ENCODE measurements at regions not wholly inside any gene's neighbourhood (a gene's known extent, or its start where the extent isn't known, plus 50 kb on each side); places are given as distances from the start of the nearest gene placed in this dataset.

- DNase-seq (ENCODE audit: low read depth): no peak
Observed at GRCh38 chr17:72425133-72425793, 304.4 kb downstream of the SOX9 start.

DNA sequence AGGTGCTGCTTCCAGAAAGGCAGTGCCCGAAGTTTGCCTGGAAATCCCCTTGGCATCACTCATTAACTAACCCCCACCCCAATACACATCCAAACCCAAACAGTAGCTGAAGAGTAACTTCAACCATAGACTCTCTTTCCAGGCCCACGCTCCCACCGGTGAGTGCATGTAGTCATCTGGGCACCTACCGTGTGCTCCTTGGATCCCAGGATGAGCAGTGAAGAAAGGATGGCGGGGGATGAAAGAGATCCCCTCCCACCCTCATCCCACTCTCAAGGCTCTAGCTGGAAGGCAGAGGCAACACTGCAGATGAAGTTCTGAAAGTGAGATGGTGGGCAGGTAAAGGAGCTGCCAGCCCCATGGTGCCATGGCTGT, 305.0 kb downstream of the SOX9 start:
- DNase-seq (ENCODE audit: low read depth): no peak

GRCh38 chr17:72426321-72426720, 305.5 kb downstream of the SOX9 start:
- no peak for DNase-seq (ENCODE audit: low read depth)

GRCh38 chr17:72426948-72427760, 306.3 kb downstream of the SOX9 start:
- DNase-seq (ENCODE audit: low read depth): no peak

DNA sequence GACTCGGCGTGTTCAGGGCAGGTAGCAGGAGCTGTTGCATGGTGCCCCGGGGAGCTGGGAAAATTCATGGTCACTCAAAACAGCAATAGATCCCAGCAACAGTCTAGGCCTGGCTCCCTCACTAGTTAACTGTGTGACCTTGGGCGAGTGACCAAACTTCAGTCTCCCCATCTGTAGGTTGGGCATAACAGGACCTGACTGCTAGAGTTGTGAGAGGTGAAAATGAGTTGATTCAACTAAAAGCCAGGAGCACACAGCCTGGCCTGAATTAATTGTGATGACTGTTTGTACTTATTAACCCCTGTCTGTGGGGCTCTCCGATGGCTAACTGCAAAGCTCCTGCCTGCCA, 306.9 kb downstream of the SOX9 start:
- no peak for DNase-seq (ENCODE audit: low read depth)

DNA sequence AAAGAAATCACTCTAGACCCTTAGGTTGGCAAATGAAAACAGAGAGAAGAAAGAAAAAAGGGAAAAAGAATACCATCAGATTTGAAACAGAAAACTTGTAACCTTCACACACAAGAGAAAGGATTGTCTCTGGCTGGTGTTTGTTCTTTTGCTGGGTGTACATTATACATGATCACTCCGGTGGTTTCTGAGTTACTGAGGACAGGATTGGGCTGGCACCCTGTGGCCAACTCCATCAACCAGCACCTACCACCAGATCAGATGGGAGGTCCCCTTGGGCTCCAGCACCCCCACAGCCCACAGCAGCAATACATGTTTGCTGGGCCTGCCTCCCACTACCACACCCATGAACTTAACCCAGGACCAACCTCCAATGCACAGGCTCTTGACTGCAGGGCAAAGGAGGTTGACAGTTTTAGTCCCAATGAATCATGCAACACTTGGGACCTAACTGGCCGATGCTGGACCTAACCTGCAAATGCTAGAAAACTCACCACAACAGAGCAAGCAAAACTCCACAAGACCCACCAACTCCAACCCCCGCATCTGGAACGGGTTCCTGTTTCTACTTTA, 308.3 kb downstream of the SOX9 start:
- DNase-seq (ENCODE audit: low read depth): no peak

DNA sequence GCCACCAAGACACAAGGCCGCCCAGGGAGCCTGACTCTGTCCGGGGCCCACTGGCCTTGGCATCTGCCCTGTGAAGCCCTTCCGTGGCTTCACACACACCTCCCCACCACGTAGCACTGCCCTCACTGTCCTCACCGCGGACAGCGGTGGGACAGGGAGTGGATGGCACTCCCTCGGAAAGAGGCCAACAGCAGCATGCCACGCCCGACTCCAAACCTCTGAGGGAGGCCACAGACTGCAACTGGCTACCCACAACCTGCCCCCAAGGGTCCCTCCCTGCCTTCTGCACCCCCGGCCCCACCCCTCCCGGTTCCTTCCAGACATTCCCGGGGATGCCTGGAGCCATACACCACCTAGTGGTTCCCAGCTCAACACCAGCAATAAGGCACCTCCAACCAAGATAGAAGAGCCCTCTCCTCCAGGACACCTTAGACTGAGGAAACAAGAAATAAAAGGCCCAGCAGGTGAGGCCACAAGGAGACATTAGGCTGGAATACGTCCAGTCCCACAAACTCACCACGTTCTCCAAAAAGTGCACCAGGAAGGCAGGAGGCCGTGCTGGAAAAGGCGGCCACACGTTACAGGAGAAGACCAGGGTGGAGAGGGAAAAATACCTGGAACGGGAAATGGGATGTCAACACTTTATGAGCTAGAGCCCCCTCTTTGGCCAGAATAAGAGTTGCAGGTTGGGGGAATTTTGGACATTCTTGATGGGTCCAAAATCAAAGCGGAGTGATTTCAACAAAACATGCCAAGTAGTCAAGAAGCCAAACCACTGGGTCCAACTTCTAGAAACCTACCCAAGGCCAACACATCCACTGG, 310.0 kb downstream of the SOX9 start:
- DNase-seq (ENCODE audit: low read depth): no peak

DNA sequence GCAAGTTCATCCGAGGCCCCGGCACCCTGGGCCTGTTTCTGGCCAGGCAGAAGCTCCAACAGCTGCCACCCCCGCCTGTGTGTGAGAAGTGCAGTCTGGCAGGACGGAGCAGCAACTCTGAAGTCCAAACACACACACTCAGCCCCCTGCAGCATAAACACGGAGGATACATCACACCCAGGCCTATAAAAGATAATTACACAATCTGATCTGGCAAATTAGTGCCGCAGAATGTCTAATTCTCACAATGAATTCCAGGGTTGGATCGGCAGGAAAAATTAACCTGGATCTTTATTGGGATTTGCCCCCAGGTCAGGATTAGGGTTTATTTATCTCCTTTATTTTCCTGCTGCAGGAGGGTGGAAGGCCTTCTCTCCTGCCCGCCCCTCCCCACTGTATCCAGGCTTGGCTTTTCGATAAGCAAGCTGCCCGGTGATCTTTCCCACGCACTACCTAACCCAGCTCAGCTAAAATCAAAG, 311.4 kb downstream of the SOX9 start:
- DNase-seq (ENCODE audit: low read depth): peak; percentile 36

GRCh38 chr17:72432881-72433280, 312.1 kb downstream of the SOX9 start:
- no peak for DNase-seq (ENCODE audit: low read depth)

GRCh38 chr17:72433797-72434196, 313.0 kb downstream of the SOX9 start:
- no peak for DNase-seq (ENCODE audit: low read depth)

- DNase-seq (ENCODE audit: low read depth): no peak
Observed at GRCh38 chr17:72434581-72434980, 313.8 kb downstream of the SOX9 start.

DNA sequence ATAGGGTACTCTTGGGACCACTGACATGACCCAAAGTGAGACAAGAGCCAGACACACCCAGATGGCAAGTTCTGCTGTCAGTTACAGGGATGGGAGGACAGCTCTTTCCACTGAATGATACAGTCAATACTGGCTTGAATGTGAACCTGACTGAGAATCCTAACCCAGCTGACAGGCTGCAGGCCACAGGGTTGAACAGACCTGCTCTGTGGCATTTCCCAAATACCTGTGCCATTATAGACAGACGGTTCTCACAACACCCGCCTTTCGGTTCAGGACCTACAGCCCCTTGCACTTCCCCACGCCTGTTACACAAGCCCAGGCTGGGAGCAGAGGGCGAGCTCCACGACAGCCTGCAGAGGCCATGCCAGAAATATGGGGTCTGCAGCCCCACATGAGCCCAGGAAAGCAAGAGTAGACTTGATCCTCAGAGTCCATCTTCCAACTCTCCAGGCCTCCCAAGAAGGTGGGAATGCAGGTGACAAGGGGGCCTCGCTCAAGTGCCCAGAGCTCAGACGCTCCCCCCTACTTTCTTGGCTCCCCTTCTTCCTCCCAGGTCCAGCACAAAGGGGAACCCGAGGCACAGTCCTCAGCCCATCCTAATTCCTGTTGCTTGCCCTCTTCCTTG, 314.3 kb downstream of the SOX9 start:
- DNase-seq (ENCODE audit: low read depth): no peak

GRCh38 chr17:72438783-72439182, 318.0 kb downstream of the SOX9 start:
- no peak for DNase-seq (ENCODE audit: low read depth)

GRCh38 chr17:72439893-72440502, 319.2 kb downstream of the SOX9 start:
- peak; percentile 40 for DNase-seq (ENCODE audit: low read depth)

DNA sequence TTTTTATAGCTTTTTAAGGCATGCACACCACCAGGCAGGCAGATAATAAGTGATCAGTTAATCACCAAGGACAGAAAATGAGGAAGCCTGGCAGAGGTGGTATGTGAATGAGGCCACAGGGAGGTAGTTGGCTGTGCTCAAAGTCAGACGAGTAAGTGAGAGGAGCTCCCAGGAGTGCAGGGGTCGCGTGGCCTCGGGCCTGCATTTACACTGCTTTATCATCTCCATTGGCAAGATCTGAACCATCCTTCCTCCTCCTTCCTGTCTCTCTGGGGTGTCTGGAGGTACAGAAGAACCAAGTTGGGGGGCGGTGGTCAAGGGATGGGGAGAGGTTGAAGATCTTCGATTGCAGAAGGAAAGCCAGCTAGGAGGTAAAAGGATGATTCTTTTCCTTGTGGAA, 320.1 kb downstream of the SOX9 start:
- DNase-seq (ENCODE audit: low read depth): no peak

GRCh38 chr17:72441909-72442308, 321.1 kb downstream of the SOX9 start:
- no peak for DNase-seq (ENCODE audit: low read depth)

GRCh38 chr17:72444517-72445054, 323.8 kb downstream of the SOX9 start:
- DNase-seq (ENCODE audit: low read depth): no peak

- no peak for DNase-seq (ENCODE audit: low read depth)
Observed at GRCh38 chr17:72445055-72445991, 324.5 kb downstream of the SOX9 start.

DNA sequence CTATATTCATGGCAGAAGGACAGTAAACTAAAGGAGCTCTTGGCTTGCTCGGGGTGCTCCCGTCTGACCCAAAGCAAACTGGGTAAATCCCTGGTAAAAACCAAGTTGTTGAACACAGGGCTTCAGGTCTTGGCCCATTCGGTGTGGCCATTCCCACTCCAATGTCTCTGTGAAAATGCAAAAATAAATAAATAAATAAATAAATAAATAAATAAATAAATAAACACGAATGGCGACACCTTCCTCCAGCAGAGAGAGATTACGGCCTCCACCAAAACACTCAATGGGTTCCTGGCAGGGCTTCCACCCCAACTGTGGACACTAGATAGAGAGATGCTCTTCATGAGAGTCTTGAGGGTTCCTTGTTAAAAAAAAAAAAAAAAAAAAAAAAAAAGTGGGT, 325.3 kb downstream of the SOX9 start:
- DNase-seq (ENCODE audit: low read depth): no peak
